ENCODE measurements at regions not wholly inside any gene's neighbourhood (a gene's known extent, or its start where the extent isn't known, plus 50 kb on each side); places are given as distances from the start of the nearest gene placed in this dataset.

DNA sequence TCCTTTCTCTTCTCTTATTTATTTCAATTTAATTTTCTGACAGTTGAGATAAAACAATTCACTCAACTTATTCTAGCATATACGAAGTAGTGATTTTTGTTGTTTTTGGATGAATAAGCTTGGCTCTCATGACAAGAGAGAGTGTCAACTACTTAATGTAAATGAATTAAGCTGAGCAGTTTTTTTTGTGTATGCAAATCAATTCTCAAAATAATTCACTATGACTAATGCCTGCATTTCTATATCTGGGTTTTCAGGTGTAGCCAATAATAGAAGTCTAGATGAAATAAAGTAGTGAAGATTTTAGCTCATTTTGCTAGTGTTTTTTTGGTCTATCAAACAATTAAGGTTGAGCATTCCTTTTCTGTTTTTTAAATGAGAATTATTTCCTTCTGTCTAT lies 1354.0 kb downstream of the CDH8 start:
- Histone ChIP-seq H3K36me3 (ENCODE audit: control insufficient read depth, insufficient read depth, low read length) (no peaks in the 10 kb centered on the region), H3K27me3 (replicated peaks; ENCODE audit: control insufficient read depth, insufficient read depth, low read length) (no peaks in the 10 kb centered on the region), H3K4me3 (replicated peaks; ENCODE audit: low read depth, low read length) (no peak overlapping the region)
- TF ChIP-seq, protein P1, sequence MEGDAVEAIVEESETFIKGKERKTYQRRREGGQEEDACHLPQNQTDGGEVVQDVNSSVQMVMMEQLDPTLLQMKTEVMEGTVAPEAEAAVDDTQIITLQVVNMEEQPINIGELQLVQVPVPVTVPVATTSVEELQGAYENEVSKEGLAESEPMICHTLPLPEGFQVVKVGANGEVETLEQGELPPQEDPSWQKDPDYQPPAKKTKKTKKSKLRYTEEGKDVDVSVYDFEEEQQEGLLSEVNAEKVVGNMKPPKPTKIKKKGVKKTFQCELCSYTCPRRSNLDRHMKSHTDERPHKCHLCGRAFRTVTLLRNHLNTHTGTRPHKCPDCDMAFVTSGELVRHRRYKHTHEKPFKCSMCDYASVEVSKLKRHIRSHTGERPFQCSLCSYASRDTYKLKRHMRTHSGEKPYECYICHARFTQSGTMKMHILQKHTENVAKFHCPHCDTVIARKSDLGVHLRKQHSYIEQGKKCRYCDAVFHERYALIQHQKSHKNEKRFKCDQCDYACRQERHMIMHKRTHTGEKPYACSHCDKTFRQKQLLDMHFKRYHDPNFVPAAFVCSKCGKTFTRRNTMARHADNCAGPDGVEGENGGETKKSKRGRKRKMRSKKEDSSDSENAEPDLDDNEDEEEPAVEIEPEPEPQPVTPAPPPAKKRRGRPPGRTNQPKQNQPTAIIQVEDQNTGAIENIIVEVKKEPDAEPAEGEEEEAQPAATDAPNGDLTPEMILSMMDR (IDR thresholded peaks at IDR 0.05; ENCODE audit: insufficient read depth, low read length, poor library complexity, severe bottlenecking) = no peak
- DNase-seq (ENCODE audit: extremely low read depth, insufficient read length) = peak; percentile 6

DNA sequence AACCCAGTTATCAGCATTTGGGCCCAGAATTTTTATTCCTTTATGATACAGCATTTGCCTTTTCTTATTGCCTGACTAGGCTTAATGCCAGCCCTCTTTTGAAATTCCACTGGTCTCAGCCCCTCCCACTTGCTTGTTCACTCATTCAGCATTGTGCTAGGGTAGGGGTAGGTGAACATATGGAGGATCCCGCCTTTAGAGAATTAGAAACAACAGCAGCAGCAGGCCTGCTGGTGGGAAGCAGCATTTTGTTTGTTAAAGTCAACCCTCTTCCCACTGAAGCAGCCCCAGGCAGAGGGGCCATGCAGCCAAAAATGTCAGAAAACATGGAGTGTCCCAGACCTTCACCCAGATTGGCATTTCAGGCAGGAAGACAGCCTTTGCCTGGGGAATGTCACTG lies 1355.2 kb downstream of the CDH8 start:
- no peak for DNase-seq (ENCODE audit: extremely low read depth, insufficient read length)
- Histone ChIP-seq H3K36me3 (ENCODE audit: control insufficient read depth, insufficient read depth, low read length) (no peaks in the 10 kb centered on the region), H3K4me3 (replicated peaks; ENCODE audit: low read depth, low read length) (no peak overlapping the region), H3K27me3 (replicated peaks; ENCODE audit: control insufficient read depth, insufficient read depth, low read length) (no peaks in the 10 kb centered on the region)
- TF ChIP-seq, protein P1 (IDR thresholded peaks at IDR 0.05; ENCODE audit: insufficient read depth, low read length, poor library complexity, severe bottlenecking) = no peak

DNA sequence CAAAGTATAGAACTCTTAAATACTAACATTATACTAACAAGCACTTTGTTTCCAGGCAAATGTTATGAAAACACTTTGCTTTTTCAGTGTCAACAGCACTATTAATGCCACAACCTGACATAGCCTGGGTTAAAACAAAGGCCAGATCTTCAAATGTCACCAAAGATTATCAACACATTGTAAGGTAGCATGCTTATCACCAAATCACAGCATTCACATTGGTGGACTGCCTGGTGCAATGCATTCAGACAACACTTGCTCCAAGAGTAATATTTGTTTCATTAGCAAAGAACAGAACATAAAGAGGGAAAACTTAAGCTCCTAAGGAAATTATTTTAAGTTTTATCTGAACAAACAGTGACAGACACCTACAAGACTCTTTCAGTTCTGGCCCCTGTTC lies 1361.2 kb downstream of the CDH8 start:
- TF ChIP-seq, protein P1 (IDR thresholded peaks at IDR 0.05; ENCODE audit: insufficient read depth, low read length, poor library complexity, severe bottlenecking) = no peak

DNA sequence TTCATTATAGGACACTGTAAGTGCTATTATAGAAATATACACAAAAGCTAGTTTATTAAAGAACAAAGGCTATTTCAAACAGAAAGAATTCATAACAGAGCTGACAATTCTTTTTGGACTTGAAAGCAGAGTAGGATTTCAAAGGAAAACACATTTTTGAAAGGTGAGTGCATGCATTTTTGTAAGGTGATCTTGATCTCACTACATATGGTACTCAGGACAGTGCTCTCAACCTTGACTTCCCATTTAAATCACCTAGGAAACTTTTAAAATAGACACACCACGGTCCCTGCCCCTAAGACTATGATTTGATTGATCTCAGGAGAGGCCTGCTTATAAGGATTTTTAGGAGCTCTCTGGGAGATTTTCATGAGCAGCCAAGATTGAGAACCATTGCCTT lies 1362.0 kb downstream of the CDH8 start:
- H3K27me3 ChIP-seq (replicated peaks; ENCODE audit: control insufficient read depth, insufficient read depth, low read length) = no peaks in the 10 kb centered on the region
- no peak overlapping the region for H3K4me3 ChIP-seq (replicated peaks; ENCODE audit: low read depth, low read length)
- no peak for DNase-seq (ENCODE audit: extremely low read depth, insufficient read length)
- H3K36me3 ChIP-seq (ENCODE audit: control insufficient read depth, insufficient read depth, low read length) = no peaks in the 10 kb centered on the region
- TF ChIP-seq, protein P1 (IDR thresholded peaks at IDR 0.05; ENCODE audit: insufficient read depth, low read length, poor library complexity, severe bottlenecking) = no peak

More for the DNA sequence above, 1361.2 kb downstream of the CDH8 start:
- no peak for DNase-seq (ENCODE audit: extremely low read depth, insufficient read length)
- H3K27me3 ChIP-seq (replicated peaks; ENCODE audit: control insufficient read depth, insufficient read depth, low read length) = no peaks in the 10 kb centered on the region
- no peak overlapping the region for H3K4me3 ChIP-seq (replicated peaks; ENCODE audit: low read depth, low read length)
- H3K36me3 ChIP-seq (ENCODE audit: control insufficient read depth, insufficient read depth, low read length) = no peaks in the 10 kb centered on the region

DNA sequence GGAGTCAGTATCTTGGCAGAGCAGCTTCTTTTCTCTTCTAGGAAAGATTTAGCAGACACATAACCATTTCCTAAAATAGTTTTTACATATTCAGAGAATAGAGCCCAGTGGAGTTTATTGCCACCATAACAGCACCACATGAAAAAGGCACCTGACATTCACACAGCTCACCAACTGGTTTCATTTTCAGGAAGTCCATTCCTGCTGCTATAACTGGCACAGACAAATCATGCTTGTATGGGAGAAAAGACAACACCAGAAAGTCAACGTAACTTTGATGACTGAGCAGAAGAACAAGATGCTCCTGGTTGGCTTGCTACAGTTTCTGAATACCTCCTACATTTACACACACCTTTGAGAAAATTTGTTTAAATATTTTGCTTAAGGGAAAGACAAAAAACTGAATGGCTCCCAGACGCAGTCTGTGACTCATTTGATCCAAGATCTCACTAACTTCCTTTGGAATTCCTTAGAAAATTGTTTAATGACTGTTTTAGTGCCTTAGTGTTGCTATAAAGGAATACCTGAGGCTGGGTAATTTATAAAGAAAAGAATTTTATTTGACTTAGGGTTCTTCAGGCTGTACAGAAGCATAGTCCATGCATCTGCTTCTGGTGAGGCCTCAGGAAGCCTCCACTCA lies 1380.6 kb downstream of the CDH8 start:
- DNase-seq (ENCODE audit: extremely low read depth, insufficient read length) = no peak
- Histone ChIP-seq H3K36me3 (ENCODE audit: control insufficient read depth, insufficient read depth, low read length) (no peaks in the 10 kb centered on the region), H3K27me3 (replicated peaks; ENCODE audit: control insufficient read depth, insufficient read depth, low read length) (no peaks in the 10 kb centered on the region), H3K4me3 (replicated peaks; ENCODE audit: low read depth, low read length) (no peak overlapping the region)
- TF ChIP-seq, protein P1 (IDR thresholded peaks at IDR 0.05; ENCODE audit: insufficient read depth, low read length, poor library complexity, severe bottlenecking) = no peak

DNA sequence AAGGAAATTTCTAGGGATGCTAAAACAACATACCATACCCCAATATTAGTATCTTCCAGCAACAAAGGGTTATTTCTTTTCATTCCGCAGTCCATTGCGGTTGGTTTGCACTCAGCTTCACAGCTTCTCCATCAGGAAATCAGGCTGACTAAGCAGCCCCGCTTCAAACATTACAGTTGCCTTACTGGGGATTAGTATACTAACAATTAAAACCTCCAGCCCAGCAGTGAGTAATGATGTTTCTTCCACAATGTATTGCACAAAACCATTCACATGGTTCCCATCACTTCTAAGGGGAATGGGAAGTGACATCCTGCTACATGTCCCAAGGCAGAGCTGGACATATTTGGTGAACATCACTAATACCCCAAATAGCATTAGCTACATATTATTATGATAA lies 1384.9 kb downstream of the CDH8 start:
- no peak overlapping the region for H3K4me3 ChIP-seq (replicated peaks; ENCODE audit: low read depth, low read length)
- TF ChIP-seq, protein P1 (IDR thresholded peaks at IDR 0.05; ENCODE audit: insufficient read depth, low read length, poor library complexity, severe bottlenecking) = no peak
- no peaks in the 10 kb centered on the region for H3K36me3 ChIP-seq (ENCODE audit: control insufficient read depth, insufficient read depth, low read length)
- H3K27me3 ChIP-seq (replicated peaks; ENCODE audit: control insufficient read depth, insufficient read depth, low read length) = no peaks in the 10 kb centered on the region
- no peak for DNase-seq (ENCODE audit: extremely low read depth, insufficient read length)

All from GM06990 (cell line).